ENCODE measurements at regions not wholly inside any gene's neighbourhood (a gene's known extent, or its start where the extent isn't known, plus 50 kb on each side); places are given as distances from the start of the nearest gene placed in this dataset.
"Not testable (repeated sequence)": the region's sequence is repeated elsewhere in the genome, so short reads cannot be mapped to it uniquely, and the experiment has no call there.

DNA sequence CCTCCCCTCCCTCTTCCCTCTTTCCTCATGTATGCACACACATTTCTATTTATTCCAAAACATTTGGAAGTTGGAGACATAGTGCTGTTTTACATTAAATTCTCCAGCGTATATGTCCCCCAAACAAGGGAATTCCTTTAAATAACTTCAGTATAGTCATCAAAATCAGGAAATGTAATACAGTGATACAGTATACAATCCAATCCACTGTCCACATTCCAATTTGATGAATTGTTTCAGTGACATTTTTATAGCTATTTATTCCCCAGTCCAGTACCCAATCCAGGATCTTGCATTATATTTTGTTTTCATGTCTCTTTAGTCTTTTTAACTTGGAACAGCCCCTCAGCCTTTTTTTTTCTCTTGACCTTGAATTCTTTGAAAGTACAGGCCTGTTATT, 233.0 kb downstream of the DKK2 start:
- TF ChIP-seq CTCF (conservative IDR thresholded peaks at IDR 0.05; ENCODE audit: low read depth, low read length) = no peak
- DNase-seq (ENCODE audit: low read depth) = no peak
- H3K4me3 ChIP-seq (ENCODE audit: low read length) = no peak overlapping the region

DNA sequence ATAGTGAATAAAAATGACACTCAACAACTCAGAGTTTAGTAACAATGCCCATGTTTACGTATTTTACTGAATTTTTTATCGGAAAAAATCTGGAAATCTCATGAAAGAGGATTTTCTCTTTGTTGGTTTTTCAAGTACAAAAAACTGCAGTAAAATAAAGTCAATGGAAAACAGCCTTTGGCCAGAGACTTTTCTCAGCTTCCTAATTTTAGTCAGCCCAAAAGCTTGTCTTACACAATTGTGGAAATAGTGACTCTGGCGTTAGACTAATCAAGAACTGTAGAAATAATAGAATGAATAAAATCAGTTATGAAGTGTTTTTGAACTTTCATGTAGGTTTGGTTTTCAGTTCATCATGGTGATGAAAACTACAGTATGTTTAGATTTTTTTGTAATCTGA, 234.7 kb downstream of the DKK2 start:
- no peak for TF ChIP-seq CTCF (conservative IDR thresholded peaks at IDR 0.05; ENCODE audit: low read depth, low read length)
- no peak for DNase-seq (ENCODE audit: low read depth)
- no peak overlapping the region for H3K4me3 ChIP-seq (ENCODE audit: low read length)

- H3K4me3 ChIP-seq (ENCODE audit: low read length) = no peak overlapping the region
- TF ChIP-seq CTCF (conservative IDR thresholded peaks at IDR 0.05; ENCODE audit: low read depth, low read length) = no peak
- no peak for DNase-seq (ENCODE audit: low read depth)
Observed at GRCh38 chr4:106796876-106797275, 239.2 kb downstream of the DKK2 start.

GRCh38 chr4:106795326-106795725, 240.8 kb downstream of the DKK2 start:
- no peak for DNase-seq (ENCODE audit: low read depth)
- H3K4me3 ChIP-seq (ENCODE audit: low read length) = no peak overlapping the region
- TF ChIP-seq CTCF (conservative IDR thresholded peaks at IDR 0.05; ENCODE audit: low read depth, low read length) = no peak

DNA sequence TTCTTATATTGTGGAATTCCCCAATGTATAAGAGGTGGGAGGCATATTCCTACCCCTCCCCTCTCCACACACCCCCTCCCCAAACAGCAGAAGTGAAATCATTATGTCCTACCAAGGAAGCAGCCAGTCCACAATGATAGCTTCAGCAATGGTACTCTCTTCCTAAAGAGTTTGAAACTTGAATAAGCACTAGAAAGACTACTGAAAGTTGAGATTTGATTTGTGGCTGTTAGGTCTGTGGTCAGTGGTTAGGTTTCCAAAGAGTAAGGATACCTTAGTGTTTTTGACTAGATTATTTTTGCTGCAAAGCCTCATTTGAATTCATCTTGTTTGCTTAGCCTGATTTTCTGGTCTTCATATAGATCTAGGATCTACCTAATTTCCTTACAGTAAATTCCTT, 242.2 kb downstream of the DKK2 start:
- no peak for DNase-seq (ENCODE audit: low read depth)
- H3K4me3 ChIP-seq (ENCODE audit: low read length) = no peak overlapping the region
- TF ChIP-seq CTCF (conservative IDR thresholded peaks at IDR 0.05; ENCODE audit: low read depth, low read length) = no peak

- no peak overlapping the region for H3K4me3 ChIP-seq (ENCODE audit: low read length)
- no peak for TF ChIP-seq CTCF (conservative IDR thresholded peaks at IDR 0.05; ENCODE audit: low read depth, low read length)
- no peak for DNase-seq (ENCODE audit: low read depth)
Observed at GRCh38 chr4:106775636-106776035, 260.5 kb downstream of the DKK2 start.

- DNase-seq (ENCODE audit: low read depth); H3K4me3 ChIP-seq (ENCODE audit: low read length): not testable (repeated sequence)
Observed at GRCh38 chr4:106774055-106774454, 262.1 kb downstream of the DKK2 start.
